H1 (cell line): ENCODE measurements at regions not wholly inside any gene's neighbourhood (a gene's known extent, or its start where the extent isn't known, plus 50 kb on each side); places are given as distances from the start of the nearest gene placed in this dataset.

Experiments used
- CTCF ChIA-PET: fragments of 300-600 bp; sonication (Branson Sonifier 250); formaldehyde crosslinking; loops from one replicate; lab custom pipeline; 2021; ENCODE audit not compliant: partially characterized antibody; lab: Charles Lee
- POLR2A ChIA-PET: fragments of 300-600 bp; sonication (Branson Sonifier 250); formaldehyde crosslinking; loops from one replicate; lab custom pipeline; 2021; ENCODE audit warnings: inconsistent platforms; ENCODE audit not compliant: partially characterized antibody; lab: Charles Lee
- DNase-seq, 2 experiments: peaks; one replicate each; pipeline versions ENCODE4 v3.0.0 to v3.0.0-alpha.2; 2010 to 2022; ENCODE audit warnings: low spot score in 2 of 2, low read depth in 1 of 2, mixed read lengths in 1 of 2
- FAIRE-seq: peaks from 2 replicates; lab custom pipeline; 2011; peaks lifted over from hg19 to GRCh38; lab: Jason Lieb, UNC
- H2AFZ ChIP-seq: 2 replicates; pipeline ENCODE4 v1.8.1; 2012; ENCODE audit warnings: low read length, inconsistent platforms
- H2AK5ac ChIP-seq: 2 replicates; pipeline ENCODE4 v1.6.1; 2013; ENCODE audit warnings: low read depth, low read length
- H2BK120ac ChIP-seq: replicated peaks from 2 replicates; pipeline ENCODE3; 2013; ENCODE audit warnings: low read depth, low read length, inconsistent platforms
- H2BK12ac ChIP-seq: 2 replicates; pipeline ENCODE4 v1.6.1; 2013; ENCODE audit warnings: low read depth, low read length
- H2BK15ac ChIP-seq: 2 replicates; pipeline ENCODE4 v1.6.1; 2013; ENCODE audit warnings: low read length
- H2BK20ac ChIP-seq: 2 replicates; pipeline ENCODE4 v1.6.1; 2013; ENCODE audit warnings: low read length
- H2BK5ac ChIP-seq: 2 replicates; pipeline ENCODE4 v1.6.1; 2013; ENCODE audit warnings: low read depth, low read length
- H3K14ac ChIP-seq: 2 replicates; pipeline ENCODE4 v1.6.1; 2013; ENCODE audit warnings: inconsistent platforms; ENCODE audit not compliant: insufficient read length
- H3K18ac ChIP-seq: 2 replicates; pipeline ENCODE4 v1.6.1; 2013; ENCODE audit warnings: low read length; ENCODE audit errors: extremely low read depth
- H3K23ac ChIP-seq: 2 replicates; pipeline ENCODE4 v1.6.1; 2013; ENCODE audit warnings: inconsistent platforms; ENCODE audit not compliant: insufficient read length
- H3K23me2 ChIP-seq: 2 replicates; pipeline ENCODE4 v1.6.1; 2013; ENCODE audit warnings: low read depth, low read length
- H3K27ac ChIP-seq: 2 replicates; pipeline ENCODE4 v1.6.1; 2011; ENCODE audit warnings: low read depth, low read length, inconsistent platforms
- H3K27me3 ChIP-seq, 4 experiments: replicated peaks in 1 of 4; 1 replicate in 1 of 4; 2 replicates in 3 of 4; pipeline versions ENCODE4 v1.6.1 to v1.8.1; 2011 to 2013; ENCODE audit warnings: low read length in 3 of 4, mild to moderate bottlenecking in 3 of 4, inconsistent platforms in 2 of 4, mixed read lengths in 2 of 4, moderate library complexity in 1 of 4; ENCODE audit not compliant: control insufficient read depth in 3 of 4, insufficient read depth in 3 of 4; ENCODE audit errors: extremely low read depth in 1 of 4
- H3K36me3 ChIP-seq, 4 experiments: 2 replicates each; pipeline versions ENCODE4 v1.6.1 to v1.8.1; 2011 to 2013; ENCODE audit warnings: mild to moderate bottlenecking in 4 of 4, low read length in 3 of 4, moderate library complexity in 2 of 4, control low read depth in 1 of 4, inconsistent platforms in 1 of 4; ENCODE audit not compliant: insufficient read depth in 4 of 4, control insufficient read depth in 2 of 4
- H3K4ac ChIP-seq: replicated peaks from 2 replicates; pipeline ENCODE3; 2013; ENCODE audit warnings: low read length, low read depth, mixed read lengths, inconsistent platforms; ENCODE audit not compliant: insufficient read length
- H3K4me1 ChIP-seq, 4 experiments: replicated peaks in 1 of 4; 1 replicate in 1 of 4; 2 replicates in 3 of 4; pipeline versions ENCODE4 v1.6.1 to v1.8.1; 2011 to 2013; ENCODE audit warnings: low read length in 3 of 4, inconsistent platforms in 2 of 4, mixed read lengths in 1 of 4; ENCODE audit not compliant: insufficient read depth in 4 of 4, control insufficient read depth in 3 of 4
- H3K4me2 ChIP-seq, 2 experiments: 2 replicates each; pipeline versions ENCODE4 v1.6.1 to v1.8.1; 2011 to 2013; ENCODE audit warnings: low read depth in 2 of 2, low read length in 2 of 2, control low read depth in 1 of 2, inconsistent platforms in 1 of 2, mild to moderate bottlenecking in 1 of 2; ENCODE audit not compliant: insufficient read depth in 1 of 2
- H3K4me3 ChIP-seq, 4 experiments: fragments of 200-600, 300-600 bp in 1 of 4; sonication (generic), shearing (Covaris generic), sonication (Bioruptor Twin) in 1 of 4; 2 replicates each; pipeline versions ENCODE4 v1.5.1 to v1.8.1; 2011 to 2016; ENCODE audit warnings: low read length in 4 of 4, low read depth in 3 of 4, control low read depth in 2 of 4, inconsistent platforms in 2 of 4, mild to moderate bottlenecking in 2 of 4, mixed read lengths in 1 of 4, moderate library complexity in 1 of 4; ENCODE audit not compliant: insufficient read depth in 2 of 4; ENCODE audit errors: extremely low read depth in 1 of 4
- H3K56ac ChIP-seq: replicated peaks from 2 replicates; pipeline ENCODE3; 2013; ENCODE audit warnings: low read depth, mild to moderate bottlenecking, mixed read lengths, low read length, inconsistent platforms; ENCODE audit not compliant: insufficient read length
- H3K79me1 ChIP-seq: 2 replicates; pipeline ENCODE4 v1.6.1; 2013; ENCODE audit warnings: low read depth, low read length, control low read depth
- H3K79me2 ChIP-seq, 2 experiments: 2 replicates each; pipeline versions ENCODE4 v1.6.1 to v1.8.1; 2012 to 2013; ENCODE audit warnings: low read length in 2 of 2, mild to moderate bottlenecking in 2 of 2, inconsistent platforms in 1 of 2; ENCODE audit not compliant: insufficient read depth in 2 of 2, control insufficient read depth in 1 of 2
- H3K9ac ChIP-seq, 4 experiments: replicated peaks in 1 of 4; 1 replicate in 1 of 4; 2 replicates in 3 of 4; pipeline versions ENCODE4 v1.6.1 to v1.8.1; 2011 to 2013; ENCODE audit warnings: low read depth in 3 of 4, low read length in 3 of 4, control low read depth in 2 of 4, mild to moderate bottlenecking in 2 of 4, moderate library complexity in 2 of 4, inconsistent platforms in 1 of 4; ENCODE audit errors: extremely low read depth in 1 of 4
- H3K9me3 ChIP-seq, 2 experiments: 2 replicates each; pipeline versions ENCODE4 v1.6.1 to v1.8.1; 2012 to 2013; ENCODE audit warnings: mild to moderate bottlenecking in 2 of 2, moderate library complexity in 2 of 2, control low read depth in 1 of 2, inconsistent platforms in 1 of 2, low read depth in 1 of 2, low read length in 1 of 2, mixed read lengths in 1 of 2; ENCODE audit not compliant: insufficient read depth in 2 of 2
- H4K20me1 ChIP-seq, 2 experiments: replicated peaks in 1 of 2; 2 replicates each; pipeline versions ENCODE3 to v1.8.1; 2011 to 2013; ENCODE audit warnings: inconsistent platforms in 2 of 2, low read length in 2 of 2, mild to moderate bottlenecking in 1 of 2; ENCODE audit not compliant: insufficient read depth in 2 of 2, control insufficient read depth in 1 of 2
- H4K5ac ChIP-seq: 2 replicates; pipeline ENCODE4 v1.6.1; 2013; ENCODE audit warnings: low read length, low read depth, mixed read lengths, inconsistent platforms; ENCODE audit not compliant: insufficient read length
- H4K8ac ChIP-seq: 2 replicates; pipeline ENCODE4 v1.8.0; 2013; ENCODE audit warnings: mild to moderate bottlenecking, moderate library complexity, low read length, inconsistent platforms; ENCODE audit not compliant: insufficient read depth; ENCODE audit errors: extremely low read depth
- H4K91ac ChIP-seq: replicated peaks from 2 replicates; pipeline ENCODE3; 2013; ENCODE audit warnings: low read length, mixed read lengths, inconsistent platforms; ENCODE audit not compliant: insufficient read length
- ATF2 ChIP-seq: IDR thresholded peaks from 2 replicates; pipeline ENCODE4 v1.6.1; 2012; ENCODE audit warnings: low read length, inconsistent platforms
- CEBPB ChIP-seq: IDR thresholded peaks from 2 replicates; pipeline ENCODE4 v1.6.1; 2012; ENCODE audit warnings: low read depth, low read length
- CHD2 ChIP-seq: IDR thresholded peaks from 2 replicates; pipeline ENCODE4 v1.6.1; 2012; ENCODE audit warnings: low read length, improper control_type of control experiment
- CREB1 ChIP-seq: IDR thresholded peaks from 2 replicates; pipeline ENCODE4 v1.6.1; 2012; ENCODE audit warnings: inconsistent platforms
- CTBP2 ChIP-seq: IDR thresholded peaks from 2 replicates; pipeline ENCODE4 v1.7.0; 2011; ENCODE audit warnings: borderline replicate concordance, mild to moderate bottlenecking, moderate library complexity, mixed read lengths, low read length; ENCODE audit not compliant: insufficient read depth, insufficient read length
- EP300 ChIP-seq, 2 experiments: IDR thresholded peaks; 1 replicate in 1 of 2; 2 replicates in 1 of 2; pipeline ENCODE4 v1.6.1; 2011 to 2012; ENCODE audit warnings: low read depth in 2 of 2, low read length in 2 of 2, mild to moderate bottlenecking in 2 of 2, borderline replicate concordance in 1 of 2, inconsistent platforms in 1 of 2, moderate library complexity in 1 of 2
- GTF2F1 ChIP-seq: IDR thresholded peaks from 2 replicates; pipeline ENCODE4 v1.6.1; 2012; ENCODE audit warnings: low read depth, low read length, improper control_type of control experiment, borderline replicate concordance
- SP1 ChIP-seq: IDR thresholded peaks from 2 replicates; pipeline ENCODE4 v1.6.1; 2011; ENCODE audit warnings: low read depth, low read length
- TAF7 ChIP-seq: optimal IDR thresholded peaks from 2 replicates; pipeline ENCODE3; 2011; ENCODE audit warnings: low read depth, mild to moderate bottlenecking, inconsistent platforms, low read length, moderate library complexity, borderline replicate concordance
- TBP ChIP-seq: IDR thresholded peaks from 2 replicates; pipeline ENCODE4 v1.6.1; 2011; ENCODE audit warnings: low read depth, low read length, improper control_type of control experiment
- TCF12 ChIP-seq: IDR thresholded peaks from 2 replicates; pipeline ENCODE4 v1.6.1; 2011; ENCODE audit warnings: low read depth, mild to moderate bottlenecking, low read length
- ZNF274 ChIP-seq: IDR thresholded peaks from 2 replicates; pipeline ENCODE4 v1.7.0; 2012; ENCODE audit warnings: low read length, borderline replicate concordance; ENCODE audit errors: extremely low read depth
- WGBS, 2 experiments: shearing (Covaris generic) in 1 of 2; methylation state at CpG; one replicate each; pipeline versions ENCODE4 v1.1.6 to v1.1.7; 2013 to 2015; ENCODE audit warnings: low lambda C conversion rate in 2 of 2, mixed read lengths in 2 of 2, inconsistent platforms in 1 of 2, low coverage in 1 of 2, missing lambda C conversion rate in 1 of 2; ENCODE audit not compliant: insufficient replicate concordance in 2 of 2, insufficient coverage in 1 of 2, insufficient read length in 1 of 2; ENCODE audit errors: extremely low coverage in 1 of 2, missing lambda C conversion rate in 1 of 2; 5-methylcytosine and 5-hydroxymethylcytosine counted together

- TF ChIP-seq TCF12 (no peak), SP1 (no peak), ZNF274 (no peak), CREB1 (no peak), ATF2 (no peak), EP300 (IDR thresholded peaks at IDR 0.05; ENCODE audit: borderline replicate concordance in 1 of 2, low read depth in 2 of 2, low read length in 2 of 2) (no peak), GTF2F1 (no peak), TBP (no peak), CTBP2 (no peak), CEBPB (no peak), CHD2 (no peak), TAF7 (no peak)
- 44% methylated on average over 8 of the region's 8 CpGs; no CpG with 5 or more reads in 1 of the 2 experiments for WGBS, 2 experiments
- H2BK12ac ChIP-seq: no peak overlapping the region
- H3K27ac ChIP-seq: no peak overlapping the region
- no peak overlapping the region for H2BK5ac ChIP-seq
- H2BK120ac ChIP-seq: no peak overlapping the region
- H3K14ac ChIP-seq: no peak overlapping the region
- peak overlapping the region in 1 of 2 experiments; percentile 34; a peak in 2 of 4 replicates for H3K4me2 ChIP-seq
- CTCF ChIA-PET: interaction anchor here (0.8 kb wide), 1 partner anchor 11 kb away, joined by 3 read pairs; no protein-coding TSS in a partner anchor
- no peak overlapping the region for H2AK5ac ChIP-seq
- no peaks in the 10 kb centered on the region for H3K36me3 ChIP-seq
- FAIRE-seq: no peak
- no peak overlapping the region for H2BK15ac ChIP-seq
- POLR2A ChIA-PET: no interaction called here
- no peak overlapping the region for H4K8ac ChIP-seq
- no peaks in the 10 kb centered on the region for H3K27me3 ChIP-seq
- no peaks in the 10 kb centered on the region for H3K79me2 ChIP-seq
- no peaks in the 10 kb centered on the region for H4K20me1 ChIP-seq
- no peak overlapping the region for H3K4me3 ChIP-seq
- H3K18ac ChIP-seq: no peak overlapping the region
- H4K91ac ChIP-seq: no peak overlapping the region
- H3K9me3 ChIP-seq: no peaks in the 10 kb centered on the region
- no peak overlapping the region for H3K56ac ChIP-seq
- H2AFZ ChIP-seq: no peak overlapping the region
- no peak for DNase-seq
- H3K4me1 ChIP-seq: peaks cover 0 to 5% (median 2%) of the 10 kb centered on the region in 4 experiments; a peak in 3 of 7 replicates
- no peaks in the 10 kb centered on the region for H3K23me2 ChIP-seq
- no peak overlapping the region for H4K5ac ChIP-seq
- H2BK20ac ChIP-seq: no peak overlapping the region
- no peak overlapping the region for H3K23ac ChIP-seq
- no peak overlapping the region for H3K9ac ChIP-seq
- no peak overlapping the region for H3K4ac ChIP-seq
- H3K79me1 ChIP-seq: no peaks in the 10 kb centered on the region
Observed at GRCh38 chrX:17968367-17968766, 107.3 kb upstream of the RAI2 start.
